SU-DHL-6 (cell line): ENCODE measurements at regions not wholly inside any gene's neighbourhood (a gene's known extent, or its start where the extent isn't known, plus 50 kb on each side); places are given as distances from the start of the nearest gene placed in this dataset.

Experiments used
- EZH2phosphoT487 ChIP-seq: fragments of 200-600 bp; sonication (generic), shearing (Covaris generic); conservative IDR thresholded peaks from 2 replicates; pipeline ENCODE4 v1.6.1; 2018; ENCODE audit warnings: mild to moderate bottlenecking, antibody characterized with exemption, low read length, moderate library complexity, mixed read lengths
- TF ChIP-seq, protein P1 (sequence below): fragments of 200-600 bp; sonication (generic); IDR thresholded peaks from one replicate; pipeline ENCODE4 v1.5.1; 2017; ENCODE audit warnings: antibody characterized with exemption, mild to moderate bottlenecking, low read length, moderate library complexity; ENCODE audit not compliant: insufficient read depth, poor library complexity, severe bottlenecking

GRCh38 chr20:20824924-20825584 lies 112.6 kb upstream of the RALGAPA2 start:
- TF ChIP-seq, protein P1, sequence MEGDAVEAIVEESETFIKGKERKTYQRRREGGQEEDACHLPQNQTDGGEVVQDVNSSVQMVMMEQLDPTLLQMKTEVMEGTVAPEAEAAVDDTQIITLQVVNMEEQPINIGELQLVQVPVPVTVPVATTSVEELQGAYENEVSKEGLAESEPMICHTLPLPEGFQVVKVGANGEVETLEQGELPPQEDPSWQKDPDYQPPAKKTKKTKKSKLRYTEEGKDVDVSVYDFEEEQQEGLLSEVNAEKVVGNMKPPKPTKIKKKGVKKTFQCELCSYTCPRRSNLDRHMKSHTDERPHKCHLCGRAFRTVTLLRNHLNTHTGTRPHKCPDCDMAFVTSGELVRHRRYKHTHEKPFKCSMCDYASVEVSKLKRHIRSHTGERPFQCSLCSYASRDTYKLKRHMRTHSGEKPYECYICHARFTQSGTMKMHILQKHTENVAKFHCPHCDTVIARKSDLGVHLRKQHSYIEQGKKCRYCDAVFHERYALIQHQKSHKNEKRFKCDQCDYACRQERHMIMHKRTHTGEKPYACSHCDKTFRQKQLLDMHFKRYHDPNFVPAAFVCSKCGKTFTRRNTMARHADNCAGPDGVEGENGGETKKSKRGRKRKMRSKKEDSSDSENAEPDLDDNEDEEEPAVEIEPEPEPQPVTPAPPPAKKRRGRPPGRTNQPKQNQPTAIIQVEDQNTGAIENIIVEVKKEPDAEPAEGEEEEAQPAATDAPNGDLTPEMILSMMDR: peak; percentile 60
- no peak for TF ChIP-seq EZH2phosphoT487
